ENCODE measurements at regions not wholly inside any gene's neighbourhood (a gene's known extent, or its start where the extent isn't known, plus 50 kb on each side); places are given as distances from the start of the nearest gene placed in this dataset.

DNA sequence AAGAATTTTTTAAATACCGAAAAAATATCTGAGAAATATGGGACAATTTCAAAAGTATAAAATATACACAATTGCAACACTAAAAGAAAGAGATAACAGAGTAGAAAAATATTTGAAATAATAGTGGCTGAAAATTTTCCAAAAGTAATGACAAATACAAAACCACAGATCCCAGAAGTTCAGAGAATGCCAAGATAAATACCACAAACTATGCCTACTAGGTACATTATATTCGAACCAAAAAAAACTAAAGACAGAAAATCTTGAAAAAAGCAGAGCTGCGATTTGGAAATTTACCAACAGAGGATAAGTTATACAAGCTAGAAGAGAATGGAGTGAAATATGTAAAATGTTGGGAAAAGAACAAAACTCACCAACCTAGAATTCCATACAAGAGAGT is 191.3 kb upstream of the ELAC2 start:
- TF ChIP-seq, protein P1, sequence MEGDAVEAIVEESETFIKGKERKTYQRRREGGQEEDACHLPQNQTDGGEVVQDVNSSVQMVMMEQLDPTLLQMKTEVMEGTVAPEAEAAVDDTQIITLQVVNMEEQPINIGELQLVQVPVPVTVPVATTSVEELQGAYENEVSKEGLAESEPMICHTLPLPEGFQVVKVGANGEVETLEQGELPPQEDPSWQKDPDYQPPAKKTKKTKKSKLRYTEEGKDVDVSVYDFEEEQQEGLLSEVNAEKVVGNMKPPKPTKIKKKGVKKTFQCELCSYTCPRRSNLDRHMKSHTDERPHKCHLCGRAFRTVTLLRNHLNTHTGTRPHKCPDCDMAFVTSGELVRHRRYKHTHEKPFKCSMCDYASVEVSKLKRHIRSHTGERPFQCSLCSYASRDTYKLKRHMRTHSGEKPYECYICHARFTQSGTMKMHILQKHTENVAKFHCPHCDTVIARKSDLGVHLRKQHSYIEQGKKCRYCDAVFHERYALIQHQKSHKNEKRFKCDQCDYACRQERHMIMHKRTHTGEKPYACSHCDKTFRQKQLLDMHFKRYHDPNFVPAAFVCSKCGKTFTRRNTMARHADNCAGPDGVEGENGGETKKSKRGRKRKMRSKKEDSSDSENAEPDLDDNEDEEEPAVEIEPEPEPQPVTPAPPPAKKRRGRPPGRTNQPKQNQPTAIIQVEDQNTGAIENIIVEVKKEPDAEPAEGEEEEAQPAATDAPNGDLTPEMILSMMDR (conservative IDR thresholded peaks at IDR 0.05; ENCODE audit: low read length), result no peak
- no peak for TF ChIP-seq EZH2phosphoT487 (IDR thresholded peaks at IDR 0.05; ENCODE audit: borderline replicate concordance)
